Activated CD4-positive, alpha-beta T cell treated with anti-CD3 and anti-CD28 coated beads, Interleukin-2, amount 10 ng/mL, durations not matched to agents 7 days and 5 days (primary cell): ENCODE measurements at regions not wholly inside any gene's neighbourhood (a gene's known extent, or its start where the extent isn't known, plus 50 kb on each side); places are given as distances from the start of the nearest gene placed in this dataset.

Source experiments
- CTCF ChIA-PET: fragments of 350-600 bp; sonication (Branson Sonifier 250); formaldehyde crosslinking; loops from one replicate; lab custom pipeline; 2021; ENCODE audit warnings: antibody characterized with exemption; lab: Charles Lee
- POLR2A ChIA-PET: fragments of 350-600 bp; sonication (Branson Sonifier 250); formaldehyde crosslinking; loops from one replicate; lab custom pipeline; 2021; ENCODE audit warnings: antibody characterized with exemption; lab: Charles Lee
- DNase-seq: peaks from one replicate; pipeline ENCODE4 v3.0.0-alpha.2; 2020
- H3K27ac Mint-ChIP-seq: one replicate; pipeline ENCODE4 v1.8.0; 2021; ENCODE audit warnings: mild to moderate bottlenecking, moderate library complexity, mixed read lengths
- H3K27me3 Mint-ChIP-seq: one replicate; pipeline ENCODE4 v1.8.0; 2021; ENCODE audit warnings: mixed read lengths
- H3K36me3 Mint-ChIP-seq: one replicate; pipeline ENCODE4 v1.8.0; 2021; ENCODE audit warnings: low read depth, mixed read lengths
- H3K4me1 Mint-ChIP-seq: one replicate; pipeline ENCODE4 v1.8.0; 2021; ENCODE audit warnings: mixed read lengths
- H3K4me3 Mint-ChIP-seq: one replicate; pipeline ENCODE4 v1.8.0; 2021; ENCODE audit warnings: mild to moderate bottlenecking, moderate library complexity, mixed read lengths
- H3K9me3 Mint-ChIP-seq: one replicate; pipeline ENCODE4 v1.8.0; 2021; ENCODE audit warnings: mixed read lengths

DNA sequence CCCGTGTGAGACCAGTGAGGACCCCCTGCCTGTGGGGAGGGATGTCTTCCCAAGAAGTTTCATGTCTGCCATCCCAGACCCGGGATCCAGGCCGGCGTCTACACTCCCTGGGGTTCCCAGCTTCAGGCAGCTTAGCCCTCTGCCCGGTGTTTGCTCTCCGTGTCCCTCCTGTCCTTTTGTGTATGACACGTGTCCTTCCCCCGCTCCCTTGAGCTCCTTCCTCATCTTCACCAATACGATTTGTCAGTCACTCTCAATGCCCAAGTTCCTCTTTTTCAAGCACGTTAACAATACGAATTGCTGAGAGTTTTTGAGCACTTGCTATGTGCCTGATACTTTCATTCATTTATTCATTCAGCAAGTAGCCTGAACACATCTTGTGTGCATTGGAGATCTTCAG, 115.6 kb upstream of the PTPN1 start:
- Mint-ChIP-seq H3K4me1 (peaks cover 13% of the 10 kb centered on the region), H3K9me3 (no peaks in the 10 kb centered on the region), H3K27me3 (no peaks in the 10 kb centered on the region), H3K36me3 (no peaks in the 10 kb centered on the region), H3K4me3 (no peak overlapping the region), H3K27ac (no peak overlapping the region)
- CTCF ChIA-PET, result interaction anchor here (0.6 to 1.7 kb wide), 2 partner anchors 28 to 39 kb away, joined by 3 read pairs; no protein-coding TSS in a partner anchor
- POLR2A ChIA-PET, result no interaction called here
- no peak for DNase-seq

DNA sequence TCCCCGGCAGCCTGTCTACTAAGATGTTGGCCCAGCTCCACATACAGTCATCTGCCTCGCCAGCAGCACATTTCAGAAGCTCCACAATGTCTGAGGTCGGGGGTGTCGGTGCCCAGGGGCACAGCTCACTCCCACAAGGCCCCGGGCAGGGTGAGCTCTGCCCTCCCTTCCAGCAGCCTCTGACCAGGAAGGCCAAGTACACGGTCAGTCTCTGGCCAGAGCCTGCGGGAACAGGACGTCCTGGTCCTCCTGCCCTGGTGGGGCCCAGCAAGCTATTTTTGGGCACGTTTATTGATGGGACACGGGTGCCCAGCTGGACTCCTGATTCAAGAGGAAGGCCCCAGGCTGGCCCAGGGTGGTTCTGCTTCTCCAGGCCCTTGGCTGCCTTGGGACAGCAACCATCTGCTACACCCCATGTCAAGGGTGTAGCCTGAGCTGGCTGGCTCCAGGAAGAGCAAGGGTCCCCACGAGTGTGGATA, 114.9 kb upstream of the PTPN1 start:
- Mint-ChIP-seq H3K4me1 (peaks cover 13% of the 10 kb centered on the region), H3K27me3 (no peaks in the 10 kb centered on the region), H3K27ac (no peak overlapping the region), H3K36me3 (no peaks in the 10 kb centered on the region), H3K4me3 (no peak overlapping the region), H3K9me3 (no peaks in the 10 kb centered on the region)
- POLR2A ChIA-PET, result no interaction called here
- CTCF ChIA-PET, result interaction anchor here (0.6 to 1.7 kb wide), 6 partner anchors 22 to 233 kb away, joined by 3 to 4 read pairs (median 3); no protein-coding TSS in a partner anchor
- DNase-seq, result no peak

DNA sequence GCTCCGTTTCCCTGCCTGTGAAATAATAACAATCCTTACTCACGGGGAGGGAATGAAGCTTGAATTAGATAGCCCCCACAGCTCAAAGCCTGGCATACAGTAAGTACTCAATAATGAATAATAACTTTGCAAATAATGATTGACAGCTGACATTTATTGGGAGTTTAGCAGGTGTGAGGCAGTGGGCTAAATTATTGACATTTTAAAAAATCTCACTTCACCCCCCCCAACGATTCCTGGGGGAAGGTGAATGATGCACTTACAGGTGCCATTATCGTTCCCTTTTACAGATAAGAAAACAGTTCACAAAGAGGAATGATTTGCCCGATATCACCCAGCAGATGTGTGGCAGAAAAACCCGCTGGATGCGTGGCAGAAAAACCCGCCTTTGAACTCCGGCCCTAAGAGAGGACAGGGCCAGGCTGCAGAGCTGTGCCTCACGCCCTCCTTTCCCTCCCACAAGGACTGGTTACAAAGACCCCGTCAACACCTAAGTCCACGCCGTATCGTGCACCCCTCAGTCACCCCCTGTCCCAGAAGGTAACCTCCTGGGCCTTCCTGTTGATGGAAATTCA, 114.2 kb upstream of the PTPN1 start:
- ChIA-PET POLR2A (no interaction called here), CTCF (interaction anchor here (0.6 to 1.7 kb wide), 4 partner anchors 23 to 233 kb away, joined by 3 to 4 read pairs (median 3); no protein-coding TSS in a partner anchor)
- Mint-ChIP-seq H3K27me3 (no peaks in the 10 kb centered on the region), H3K9me3 (no peaks in the 10 kb centered on the region), H3K27ac (no peak overlapping the region), H3K36me3 (no peaks in the 10 kb centered on the region), H3K4me1 (peaks cover 13% of the 10 kb centered on the region), H3K4me3 (no peak overlapping the region)
- DNase-seq, result no peak

DNA sequence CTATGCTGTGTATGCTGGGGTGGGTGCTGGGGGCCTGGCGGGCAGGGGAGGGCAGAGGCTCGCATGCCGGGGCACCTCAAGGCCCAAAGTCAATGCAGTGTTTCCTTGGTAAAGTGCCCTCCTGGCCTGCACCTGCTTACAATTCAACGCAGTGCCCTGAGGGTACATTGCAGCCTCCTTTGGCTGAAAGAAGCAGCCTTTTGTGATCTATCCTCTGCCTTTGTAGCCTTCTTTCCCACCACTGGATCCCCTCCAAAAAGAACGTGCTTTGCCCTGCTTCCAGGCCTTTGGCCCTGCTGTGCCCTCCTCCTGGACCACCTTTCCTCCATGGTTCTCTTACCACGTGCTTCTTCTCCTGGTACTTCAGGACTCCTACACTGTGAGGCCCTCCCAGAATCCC, 113.6 kb upstream of the PTPN1 start:
- Mint-ChIP-seq H3K27ac (no peak overlapping the region), H3K9me3 (no peaks in the 10 kb centered on the region), H3K36me3 (no peaks in the 10 kb centered on the region), H3K27me3 (no peaks in the 10 kb centered on the region), H3K4me1 (peaks cover 10% of the 10 kb centered on the region), H3K4me3 (no peak overlapping the region)
- CTCF ChIA-PET, result interaction anchor here (1.2 kb wide), 1 partner anchor 50 kb away, joined by 3 read pairs; no protein-coding TSS in a partner anchor
- POLR2A ChIA-PET, result no interaction called here
- no peak for DNase-seq

DNA sequence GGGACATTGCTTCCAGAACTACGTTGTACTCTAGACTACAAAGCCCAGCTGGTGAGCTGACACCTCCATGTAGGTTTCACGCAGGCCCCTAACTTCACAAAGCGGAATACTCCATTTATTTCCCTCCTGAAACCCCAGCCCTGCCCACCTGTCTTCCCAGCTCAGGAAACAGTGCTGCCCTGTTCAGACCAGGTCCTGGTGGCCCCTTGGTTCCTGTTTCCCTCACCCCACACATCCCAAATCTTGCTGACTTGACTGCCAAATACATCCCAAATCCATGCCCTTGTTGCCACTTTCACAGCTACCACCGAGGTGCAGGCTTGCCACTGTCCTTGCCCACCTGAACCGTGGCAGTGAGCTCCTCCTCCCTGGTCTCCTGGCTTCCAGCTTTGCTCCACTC, 113.1 kb upstream of the PTPN1 start:
- POLR2A ChIA-PET, result no interaction called here
- no peak overlapping the region for H3K27ac Mint-ChIP-seq
- no peak for DNase-seq
- peaks cover 2% of the 10 kb centered on the region for H3K27me3 Mint-ChIP-seq
- CTCF ChIA-PET, result interaction anchor here (1.2 kb wide), 1 partner anchor 50 kb away, joined by 3 read pairs; no protein-coding TSS in a partner anchor
- no peak overlapping the region for H3K4me3 Mint-ChIP-seq
- H3K9me3 Mint-ChIP-seq, result no peaks in the 10 kb centered on the region
- no peaks in the 10 kb centered on the region for H3K36me3 Mint-ChIP-seq
- peaks cover 5% of the 10 kb centered on the region for H3K4me1 Mint-ChIP-seq

DNA sequence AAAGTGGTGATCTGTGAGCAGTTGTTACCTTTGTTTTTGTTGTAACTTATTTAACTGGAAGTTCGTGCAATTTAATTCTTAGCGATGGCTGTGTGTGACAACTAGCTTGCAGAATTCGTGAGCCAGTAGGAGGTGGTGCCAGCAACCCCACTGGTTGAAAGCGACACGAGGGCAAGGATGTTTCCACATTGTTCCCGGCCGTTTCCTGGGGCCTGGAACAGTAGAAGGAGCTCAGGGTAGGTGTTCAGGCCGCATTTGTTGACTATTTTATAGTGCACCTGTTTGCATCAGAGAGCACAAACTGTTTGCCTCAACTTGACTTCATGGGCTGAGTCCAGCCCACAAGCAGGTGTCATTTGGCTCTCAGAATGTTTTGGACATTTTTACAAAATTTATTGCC, 112.1 kb upstream of the PTPN1 start:
- H3K27ac Mint-ChIP-seq, result no peak overlapping the region
- no peaks in the 10 kb centered on the region for H3K9me3 Mint-ChIP-seq
- POLR2A ChIA-PET, result no interaction called here
- no peak overlapping the region for H3K4me3 Mint-ChIP-seq
- no peaks in the 10 kb centered on the region for H3K36me3 Mint-ChIP-seq
- H3K4me1 Mint-ChIP-seq, result no peaks in the 10 kb centered on the region
- peaks cover 4% of the 10 kb centered on the region for H3K27me3 Mint-ChIP-seq
- no peak for DNase-seq
- CTCF ChIA-PET, result interaction anchor here (0.6 to 1.2 kb wide), 4 partner anchors 45 to 385 kb away, joined by 3 to 4 read pairs (median 3); no protein-coding TSS in a partner anchor

DNA sequence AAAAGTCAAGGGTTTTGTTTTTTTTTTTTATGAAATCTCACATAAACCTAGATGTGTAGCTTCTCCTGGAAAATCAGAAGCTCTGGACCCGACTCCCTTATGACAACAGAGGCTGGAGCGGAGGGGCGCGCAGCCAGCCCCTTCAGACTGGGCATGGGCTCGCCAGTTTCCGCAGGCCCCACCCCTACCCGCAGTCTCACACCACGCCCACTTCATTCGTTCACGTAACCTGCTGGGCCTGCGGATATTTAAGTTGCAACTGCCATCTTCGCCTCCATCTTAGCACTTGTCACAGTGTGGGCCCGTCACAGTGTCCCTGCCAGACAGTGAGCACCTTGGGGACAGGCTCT, 111.7 kb upstream of the PTPN1 start:
- POLR2A ChIA-PET, result no interaction called here
- Mint-ChIP-seq H3K4me1 (no peaks in the 10 kb centered on the region), H3K36me3 (no peaks in the 10 kb centered on the region), H3K27me3 (peaks cover 4% of the 10 kb centered on the region), H3K4me3 (no peak overlapping the region), H3K27ac (no peak overlapping the region), H3K9me3 (no peaks in the 10 kb centered on the region)
- DNase-seq, result no peak
- CTCF ChIA-PET, result interaction anchor here (0.7 to 1.2 kb wide), 2 partner anchors 45 to 115 kb away, joined by 3 read pairs; no protein-coding TSS in a partner anchor

DNA sequence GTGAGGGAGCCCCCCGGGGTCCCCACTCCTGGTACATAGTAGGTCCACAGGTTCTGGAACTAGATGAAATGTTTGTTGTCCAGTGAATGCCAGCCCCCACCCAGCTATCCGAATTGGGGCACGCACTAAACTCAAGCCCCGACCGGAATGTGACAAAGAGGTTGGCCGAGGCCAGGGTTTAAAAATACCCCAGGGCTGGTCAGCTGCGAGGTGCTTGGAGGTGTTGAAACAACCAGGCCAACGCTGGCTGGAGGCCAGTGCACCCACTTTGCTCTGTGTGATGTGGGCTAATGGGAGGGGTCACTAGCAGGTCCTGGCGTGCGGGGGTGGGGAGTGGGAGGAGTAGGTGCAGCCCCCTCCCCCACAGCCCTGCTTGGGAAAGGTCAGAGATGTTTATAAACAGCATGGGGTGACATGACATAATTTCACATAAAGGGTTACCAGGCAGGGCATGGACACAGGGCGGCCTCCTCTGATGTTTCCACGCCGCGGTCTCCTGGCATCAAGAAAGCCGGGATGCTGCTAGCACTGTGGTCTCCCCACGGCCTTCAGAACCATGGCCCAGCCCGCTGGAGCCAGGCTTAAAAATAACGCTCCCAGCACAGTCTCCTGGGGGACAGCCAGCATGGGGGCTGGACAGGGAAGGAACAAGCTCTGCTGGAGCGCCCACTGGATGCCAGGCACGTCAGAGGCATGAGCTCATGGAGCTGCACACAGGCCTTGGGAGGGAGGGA, 111.2 kb upstream of the PTPN1 start:
- ChIA-PET POLR2A (no interaction called here), CTCF (interaction anchor here (0.7 to 1.2 kb wide), 4 partner anchors 10 to 116 kb away, joined by 3 to 5 read pairs (median 3); no protein-coding TSS in a partner anchor)
- DNase-seq, result no peak
- Mint-ChIP-seq H3K4me3 (no peak overlapping the region), H3K36me3 (no peaks in the 10 kb centered on the region), H3K9me3 (no peaks in the 10 kb centered on the region), H3K27ac (no peak overlapping the region), H3K4me1 (no peaks in the 10 kb centered on the region), H3K27me3 (peaks cover 6% of the 10 kb centered on the region)

DNA sequence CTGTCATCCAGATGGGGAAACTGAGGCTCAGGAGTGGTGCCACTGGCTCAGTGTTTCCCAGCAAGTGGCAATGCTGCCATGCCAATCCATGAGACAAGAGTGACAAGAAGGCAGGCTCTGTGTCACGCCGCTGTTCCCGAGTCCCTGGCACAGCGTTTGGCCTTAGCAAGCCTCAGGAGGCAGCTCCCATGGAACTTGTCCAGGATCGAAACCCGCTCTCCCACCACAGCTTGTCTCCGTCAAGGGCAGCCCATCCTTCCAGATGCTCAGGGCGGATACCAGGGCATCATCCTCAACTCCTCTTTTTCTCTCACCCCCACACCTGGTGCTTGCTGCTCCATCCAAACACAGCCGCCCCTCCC, 110.6 kb upstream of the PTPN1 start:
- Mint-ChIP-seq H3K27me3 (peaks cover 11% of the 10 kb centered on the region), H3K9me3 (no peaks in the 10 kb centered on the region), H3K36me3 (no peaks in the 10 kb centered on the region), H3K27ac (no peak overlapping the region), H3K4me1 (no peaks in the 10 kb centered on the region), H3K4me3 (no peak overlapping the region)
- no peak for DNase-seq
- ChIA-PET POLR2A (no interaction called here), CTCF (interaction anchor here (0.7 to 1.2 kb wide), 3 partner anchors 10 to 116 kb away, joined by 3 to 5 read pairs (median 3); no protein-coding TSS in a partner anchor)

DNA sequence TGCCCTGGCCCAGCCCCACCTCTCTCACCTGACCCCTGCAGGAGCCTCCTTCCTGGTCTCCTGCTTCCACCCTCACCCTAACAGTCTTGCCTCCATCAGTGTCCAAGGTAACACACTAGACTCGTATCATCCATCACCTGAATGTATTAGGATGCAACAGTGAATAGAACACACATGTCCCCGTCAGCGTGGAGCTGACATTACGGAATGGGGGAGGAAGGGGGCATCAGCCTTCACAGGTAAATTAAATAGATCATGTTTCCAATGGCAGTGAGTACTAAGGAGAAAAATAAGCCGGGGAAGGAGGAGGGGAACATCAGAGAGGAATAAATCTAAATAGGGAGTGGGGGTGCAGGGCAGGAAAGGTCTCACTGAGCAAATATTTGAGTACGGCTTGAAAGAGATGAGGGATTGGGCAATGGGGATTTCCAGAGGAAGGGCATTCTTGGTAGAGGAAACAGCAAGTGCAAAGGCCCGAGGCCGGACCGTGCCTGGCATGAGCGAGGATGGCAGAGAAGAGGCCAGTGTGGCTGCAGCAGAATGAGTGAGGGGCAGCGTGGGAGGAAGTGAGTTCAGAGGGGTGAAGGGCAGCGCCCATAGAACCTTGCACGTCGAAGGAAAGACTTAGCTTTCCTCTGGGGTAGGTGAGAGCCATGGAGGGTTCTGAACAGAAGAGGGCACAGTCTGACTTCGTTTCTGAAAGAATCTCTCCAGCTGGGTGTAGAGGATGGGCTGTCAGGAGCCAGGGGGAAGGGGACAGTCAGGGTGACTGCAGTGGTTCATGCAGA, 110.1 kb upstream of the PTPN1 start:
- no peak overlapping the region for H3K4me3 Mint-ChIP-seq
- CTCF ChIA-PET, result interaction anchor here (0.5 to 1.2 kb wide), 3 partner anchors 11 to 279 kb away, joined by 3 to 5 read pairs (median 4); no protein-coding TSS in a partner anchor
- POLR2A ChIA-PET, result no interaction called here
- H3K9me3 Mint-ChIP-seq, result no peaks in the 10 kb centered on the region
- no peaks in the 10 kb centered on the region for H3K4me1 Mint-ChIP-seq
- H3K27ac Mint-ChIP-seq, result no peak overlapping the region
- DNase-seq, result no peak
- H3K36me3 Mint-ChIP-seq, result no peaks in the 10 kb centered on the region
- peaks cover 16% of the 10 kb centered on the region for H3K27me3 Mint-ChIP-seq

DNA sequence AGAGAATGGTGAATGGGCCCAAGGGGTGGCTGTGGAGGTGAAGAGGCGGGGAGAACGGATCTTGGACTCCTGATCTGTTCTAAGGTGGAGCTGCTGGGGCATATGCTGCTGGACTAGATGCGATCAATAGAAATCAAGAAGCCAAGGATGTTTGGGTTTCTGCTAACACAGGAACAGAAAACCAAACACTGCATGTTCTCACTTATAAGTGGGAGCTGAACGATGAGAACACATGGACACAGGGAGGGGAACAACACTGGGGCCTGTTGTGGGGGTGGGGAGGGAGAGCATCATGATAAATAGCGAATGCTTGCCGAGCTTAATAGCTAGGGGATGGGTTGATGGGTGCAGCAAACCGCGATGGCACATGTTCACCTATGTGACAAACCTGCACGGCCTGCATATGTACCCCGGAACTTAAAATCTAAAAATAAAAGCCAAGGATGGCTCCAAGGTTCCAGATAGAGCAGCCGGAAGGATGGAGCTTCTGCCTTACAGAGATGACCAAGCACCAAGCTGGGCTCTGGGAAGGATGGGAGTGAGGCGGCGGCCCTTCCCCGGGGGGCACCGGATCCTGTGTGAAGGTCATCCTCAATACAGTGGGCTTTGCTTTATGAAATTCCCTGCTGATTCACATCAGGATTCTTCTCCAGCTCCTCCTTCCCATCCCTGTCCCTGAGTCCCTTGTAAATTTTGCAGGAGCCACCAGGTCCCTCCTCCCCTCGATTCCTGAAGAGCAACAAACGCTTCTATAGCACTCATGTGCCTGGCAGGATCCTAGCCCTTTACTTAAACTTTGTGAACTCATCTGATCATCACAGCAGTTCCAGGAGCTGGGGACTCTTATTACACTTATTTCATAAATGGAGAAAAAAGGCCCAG, 109.2 kb upstream of the PTPN1 start:
- H3K4me1 Mint-ChIP-seq, result no peaks in the 10 kb centered on the region
- H3K4me3 Mint-ChIP-seq, result no peak overlapping the region
- no peaks in the 10 kb centered on the region for H3K36me3 Mint-ChIP-seq
- H3K27me3 Mint-ChIP-seq, result peaks cover 17% of the 10 kb centered on the region
- no peak for DNase-seq
- ChIA-PET CTCF (interaction anchor here (0.5 kb wide), 1 partner anchor 280 kb away, joined by 4 read pairs; no protein-coding TSS in a partner anchor), POLR2A (no interaction called here)
- H3K27ac Mint-ChIP-seq, result no peak overlapping the region
- H3K9me3 Mint-ChIP-seq, result no peaks in the 10 kb centered on the region
